SK-N-SH (cell line): ENCODE measurements at regions not wholly inside any gene's neighbourhood (a gene's known extent, or its start where the extent isn't known, plus 50 kb on each side); places are given as distances from the start of the nearest gene placed in this dataset.

Source experiments
- CTCF ChIA-PET: fragments of 300-600, 350-600 bp; formaldehyde crosslinking; extraction: SDS; loops from one replicate; lab custom pipeline; 2021; lab: Yijun Ruan, JAX
- POLR2A ChIA-PET: fragments of 350-600 bp; sonication (Branson Sonifier 250); formaldehyde crosslinking; extraction: SDS; loops from one replicate; lab custom pipeline; 2020; ENCODE audit warnings: antibody characterized with exemption, inconsistent platforms; lab: Yijun Ruan, JAX
- DNase-seq: peaks from one replicate; pipeline ENCODE4 v3.0.0; 2012
- H2AFZ ChIP-seq: fragments of 200-600 bp; sonication (generic); 2 replicates; pipeline ENCODE4 v1.8.1; 2016; ENCODE audit warnings: antibody characterized with exemption, mild to moderate bottlenecking, low read depth
- H3F3A ChIP-seq: fragments of 200-600 bp; sonication (generic); replicated peaks from 2 replicates; pipeline ENCODE3; 2016; ENCODE audit warnings: antibody characterized with exemption, mild to moderate bottlenecking; ENCODE audit not compliant: insufficient read depth
- H3K27ac ChIP-seq, 2 experiments: fragments of 200-500 bp in 1 of 2; fragments of 200-600 bp in 1 of 2; sonication (Bioruptor generic) in 1 of 2; sonication (generic), shearing (Covaris generic) in 1 of 2; 2 replicates each; pipeline versions ENCODE4 v1.5.1 to v1.6.1; 2014 to 2016; ENCODE audit warnings: low read depth in 2 of 2, inconsistent platforms in 1 of 2, low read length in 1 of 2, mild to moderate bottlenecking in 1 of 2, mixed read lengths in 1 of 2
- H3K27me3 ChIP-seq: fragments of 200-600 bp; sonication (generic), shearing (Covaris generic); 2 replicates; pipeline ENCODE4 v1.6.1; 2016; ENCODE audit warnings: mixed run types; ENCODE audit not compliant: insufficient read depth
- H3K36me3 ChIP-seq, 2 experiments: fragments of 200-500 bp in 1 of 2; fragments of 200-600 bp in 1 of 2; sonication (Bioruptor generic) in 1 of 2; sonication (generic) in 1 of 2; replicated peaks in 1 of 2; 2 replicates each; pipeline versions ENCODE3 to v1.5.1; 2014 to 2016; ENCODE audit warnings: low read length in 1 of 2, mild to moderate bottlenecking in 1 of 2; ENCODE audit not compliant: insufficient read depth in 2 of 2, control insufficient read depth in 1 of 2
- H3K4me1 ChIP-seq, 2 experiments: fragments of 200-500 bp in 1 of 2; fragments of 200-600 bp in 1 of 2; sonication (Bioruptor generic) in 1 of 2; sonication (generic), shearing (Covaris generic) in 1 of 2; 2 replicates each; pipeline versions ENCODE4 v1.5.1 to v1.6.1; 2014 to 2016; ENCODE audit warnings: low read depth in 1 of 2, low read length in 1 of 2, mixed run types in 1 of 2; ENCODE audit not compliant: insufficient read depth in 2 of 2, control insufficient read depth in 1 of 2
- H3K4me2 ChIP-seq: fragments of 200-600 bp; sonication (generic), shearing (Covaris generic); 2 replicates; pipeline ENCODE4 v1.6.1; 2017; ENCODE audit warnings: mixed run types
- H3K4me3 ChIP-seq, 2 experiments: fragments of 200-500 bp in 1 of 2; fragments of 200-600 bp in 1 of 2; sonication (Bioruptor generic) in 1 of 2; sonication (generic), shearing (Covaris generic) in 1 of 2; 2 replicates each; pipeline versions ENCODE4 v1.5.1 to v1.8.1; 2014 to 2016; ENCODE audit warnings: low read depth in 2 of 2, inconsistent platforms in 1 of 2, low read length in 1 of 2, mild to moderate bottlenecking in 1 of 2, mixed read lengths in 1 of 2, moderate library complexity in 1 of 2
- H3K79me2 ChIP-seq: fragments of 200-600 bp; sonication (generic); 2 replicates; pipeline ENCODE4 v1.8.1; 2017; ENCODE audit warnings: mild to moderate bottlenecking; ENCODE audit not compliant: insufficient read depth
- H3K9ac ChIP-seq: fragments of 200-600 bp; sonication (generic); 2 replicates; pipeline ENCODE4 v1.6.1; 2017; ENCODE audit warnings: mixed run types
- H3K9me2 ChIP-seq: fragments of 200-600 bp; sonication (generic); 2 replicates; pipeline ENCODE4 v1.6.1; 2017; ENCODE audit warnings: mixed run types
- H3K9me3 ChIP-seq: fragments of 200-600 bp; sonication (generic); 2 replicates; pipeline ENCODE4 v1.6.1; 2017; ENCODE audit warnings: mixed run types, mild to moderate bottlenecking, moderate library complexity
- H4K20me1 ChIP-seq: fragments of 200-600 bp; sonication (generic); 2 replicates; pipeline ENCODE4 v1.6.1; 2017; ENCODE audit warnings: mild to moderate bottlenecking, mixed run types; ENCODE audit not compliant: insufficient read depth
- CHD2 ChIP-seq: fragments of 150-350 bp; IDR thresholded peaks from 2 replicates; pipeline ENCODE4 v1.6.1; 2018; ENCODE audit warnings: low read length; ENCODE audit not compliant: partially characterized antibody
- CTCF ChIP-seq: fragments of 200-600 bp; sonication (generic); IDR thresholded peaks from 2 replicates; pipeline ENCODE4 v1.6.1; 2017; ENCODE audit warnings: antibody characterized with exemption, mild to moderate bottlenecking, moderate library complexity
- ELF1 ChIP-seq: IDR thresholded peaks from 2 replicates; pipeline ENCODE4 v1.4.0; 2012
- EP300 ChIP-seq, 2 experiments: IDR thresholded peaks; 2 replicates each; pipeline versions ENCODE4 v1.4.0 to v1.6.1; 2012; ENCODE audit warnings: borderline replicate concordance in 1 of 2, low read depth in 1 of 2, low read length in 1 of 2
- EZH2phosphoT487 ChIP-seq: fragments of 200-600 bp; sonication (generic); IDR thresholded peaks from 2 replicates; pipeline ENCODE4 v1.6.1; 2017; ENCODE audit warnings: low read depth, mixed run types, mild to moderate bottlenecking, antibody characterized with exemption, moderate library complexity, borderline replicate concordance
- FOSL2 ChIP-seq: IDR thresholded peaks from 2 replicates; pipeline ENCODE4 v1.4.0; 2012; ENCODE audit warnings: low read depth, mild to moderate bottlenecking, moderate library complexity, borderline replicate concordance
- GABPA ChIP-seq: IDR thresholded peaks from 2 replicates; pipeline ENCODE4 v1.4.0; 2012; ENCODE audit warnings: low read depth, mild to moderate bottlenecking
- JUND ChIP-seq: IDR thresholded peaks from 2 replicates; pipeline ENCODE4 v1.4.0; 2012
- MAX ChIP-seq: IDR thresholded peaks from 2 replicates; pipeline ENCODE4 v1.4.0; 2012; ENCODE audit warnings: low read depth
- MEF2A ChIP-seq: IDR thresholded peaks from 2 replicates; pipeline ENCODE4 v1.4.0; 2012; ENCODE audit warnings: low read depth, borderline replicate concordance
- NFIC ChIP-seq: IDR thresholded peaks from 2 replicates; pipeline ENCODE4 v1.4.0; 2012; ENCODE audit warnings: borderline replicate concordance
- PBX3 ChIP-seq: IDR thresholded peaks from 2 replicates; pipeline ENCODE4; 2012
- RAD21 ChIP-seq: IDR thresholded peaks from 2 replicates; pipeline ENCODE4 v1.6.1; 2012; ENCODE audit warnings: mild to moderate bottlenecking, low read length
- RCOR1 ChIP-seq: fragments of 150-350 bp; IDR thresholded peaks from 2 replicates; pipeline ENCODE4 v1.6.1; 2017; ENCODE audit warnings: antibody characterized with exemption, low read length
- REST ChIP-seq: IDR thresholded peaks from 2 replicates; pipeline ENCODE4 v1.6.1; 2012; ENCODE audit warnings: mild to moderate bottlenecking, low read depth, low read length, moderate library complexity
- RFX5 ChIP-seq: IDR thresholded peaks from 2 replicates; pipeline ENCODE4 v1.6.1; 2012; ENCODE audit warnings: mild to moderate bottlenecking, improper control_type of control experiment, low read length
- RXRA ChIP-seq: IDR thresholded peaks from 2 replicates; pipeline ENCODE4 v1.4.0; 2012; ENCODE audit warnings: low read depth, mild to moderate bottlenecking, borderline replicate concordance
- SIN3A ChIP-seq: IDR thresholded peaks from 2 replicates; pipeline ENCODE4 v1.6.1; 2012; ENCODE audit warnings: low read depth, mild to moderate bottlenecking, low read length, moderate library complexity, borderline replicate concordance
- SMC3 ChIP-seq: IDR thresholded peaks from 2 replicates; pipeline ENCODE4 v1.6.1; 2012; ENCODE audit warnings: low read depth, low read length, improper control_type of control experiment
- TAF1 ChIP-seq: IDR thresholded peaks from 2 replicates; pipeline ENCODE4 v1.6.1; 2012; ENCODE audit warnings: low read depth, mild to moderate bottlenecking, low read length, moderate library complexity, borderline replicate concordance
- TCF12 ChIP-seq: IDR thresholded peaks from 2 replicates; pipeline ENCODE4 v1.4.0; 2012
- TEAD4 ChIP-seq: IDR thresholded peaks from 2 replicates; pipeline ENCODE4 v1.4.0; 2012; ENCODE audit warnings: mild to moderate bottlenecking, borderline replicate concordance; ENCODE audit not compliant: insufficient read depth
- USF1 ChIP-seq: IDR thresholded peaks from 2 replicates; pipeline ENCODE4 v1.4.0; 2012; ENCODE audit warnings: low read depth, borderline replicate concordance
- WGBS: methylation state at CpG from one replicate; pipeline ENCODE4 v1.1.6; 2017; ENCODE audit warnings: low lambda C conversion rate; 5-methylcytosine and 5-hydroxymethylcytosine counted together

GRCh38 chr10:85544956-85545355 lies 821.6 kb downstream of the GRID1 start:
- H3K9me2 ChIP-seq, result no peaks in the 10 kb centered on the region
- TF ChIP-seq SIN3A (no peak), ELF1 (no peak), CTCF (no peak), PBX3 (no peak), JUND (no peak), EP300 (IDR thresholded peaks at IDR 0.05; ENCODE audit: borderline replicate concordance in 1 of 2, low read depth in 1 of 2, low read length in 1 of 2) (no peak), USF1 (no peak), TEAD4 (no peak), RXRA (no peak), MAX (no peak), FOSL2 (no peak), SMC3 (no peak), TCF12 (no peak), CHD2 (no peak), RCOR1 (no peak), TAF1 (no peak), EZH2phosphoT487 (no peak)
- TF ChIP-seq, all 33 proteins: peak for 0
- Histone ChIP-seq H3K27ac (no peak overlapping the region), H2AFZ (no peak overlapping the region), H3K9me3 (peaks cover 7% of the 10 kb centered on the region; the same call in 1 of the 2 replicates), H3F3A (no peaks in the 10 kb centered on the region), H3K9ac (no peak overlapping the region), H3K36me3 (no peaks in the 10 kb centered on the region), H3K79me2 (no peaks in the 10 kb centered on the region), H3K27me3 (no peaks in the 10 kb centered on the region), H3K4me3 (no peak overlapping the region), H3K4me1 (no peaks in the 10 kb centered on the region), H4K20me1 (no peaks in the 10 kb centered on the region), H3K4me2 (no peak overlapping the region)
- ChIA-PET CTCF (no interaction called here), POLR2A (no interaction called here)
- no peak for DNase-seq
- WGBS, result 9% methylated on average over 3 of the region's 3 CpGs

- ChIA-PET CTCF (no interaction called here), POLR2A (no interaction called here)
- Histone ChIP-seq H4K20me1 (no peaks in the 10 kb centered on the region), H3K79me2 (no peaks in the 10 kb centered on the region), H3K27ac (no peak overlapping the region), H3K9me3 (peaks cover 8% of the 10 kb centered on the region; the same call in 1 of the 2 replicates), H3K9ac (no peak overlapping the region), H3K36me3 (no peaks in the 10 kb centered on the region), H3K9me2 (no peaks in the 10 kb centered on the region), H2AFZ (no peak overlapping the region), H3F3A (no peaks in the 10 kb centered on the region), H3K4me3 (no peak overlapping the region), H3K4me1 (no peaks in the 10 kb centered on the region), H3K27me3 (no peaks in the 10 kb centered on the region), H3K4me2 (no peak overlapping the region)
- DNase-seq, result no peak
- WGBS, result 15% methylated on average over 4 of the region's 4 CpGs
- no peak for TF ChIP-seq MEF2A
- TF ChIP-seq REST, result no peak
- no peak for TF ChIP-seq RFX5
- no peak for TF ChIP-seq TEAD4
- no peak for TF ChIP-seq NFIC
- TF ChIP-seq RAD21, result no peak
- TF ChIP-seq CHD2, result no peak
- no peak for TF ChIP-seq FOSL2
- TF ChIP-seq SMC3, result no peak
- no peak for TF ChIP-seq GABPA
- TF ChIP-seq SIN3A, result no peak
These were observed 820.7 kb downstream of the GRID1 start for GRCh38 chr10:85545874-85546273.
